CD4-positive, alpha-beta T cell (primary cell): ENCODE measurements at regions not wholly inside any gene's neighbourhood (a gene's known extent, or its start where the extent isn't known, plus 50 kb on each side); places are given as distances from the start of the nearest gene placed in this dataset.

ENCODE experiments used
- ATAC-seq: fragments of 200-7000 bp; cut with Tn5 transposase; one replicate; pipeline ENCODE4 v1.10.0; 2022; ENCODE audit warnings: mild to moderate bottlenecking; ENCODE audit not compliant: poor library complexity
- CTCF ChIA-PET: fragments of 350-600 bp; sonication (Branson Sonifier 250); formaldehyde crosslinking; loops from one replicate; lab custom pipeline; 2021; ENCODE audit warnings: antibody characterized with exemption, inconsistent platforms; lab: Charles Lee
- POLR2A ChIA-PET: fragments of 350-600 bp; sonication (Branson Sonifier 250); formaldehyde crosslinking; loops from one replicate; lab custom pipeline; 2021; ENCODE audit warnings: antibody characterized with exemption, inconsistent platforms; lab: Charles Lee
- DNase-seq, 14 experiments: peaks; one replicate each; pipeline ENCODE4 v3.0.0-alpha.2; 2013 to 2020; ENCODE audit warnings: mixed read lengths in 2 of 14
- H3K27ac ChIP-seq, 2 donors: one replicate each; pipeline versions ENCODE4 v1.5.1 to v1.7.0; 2013; ENCODE audit warnings: low read length in 2 of 2, low read depth in 1 of 2, mild to moderate bottlenecking in 1 of 2
- H3K27me3 ChIP-seq, 2 experiments: 1 replicate in 1 of 2; 2 replicates in 1 of 2; pipeline versions ENCODE4 v1.6.1 to v1.7.0; 2013; ENCODE audit warnings: low read length in 2 of 2, control low read depth in 1 of 2, mild to moderate bottlenecking in 1 of 2, moderate library complexity in 1 of 2; ENCODE audit not compliant: insufficient read depth in 2 of 2, control insufficient read depth in 1 of 2
- H3K36me3 ChIP-seq: one replicate; pipeline ENCODE4 v1.6.1; 2013; ENCODE audit warnings: low read length, control low read depth; ENCODE audit not compliant: insufficient read depth
- H3K4me1 ChIP-seq: one replicate; pipeline ENCODE4 v1.6.1; 2013; ENCODE audit warnings: low read length, control low read depth; ENCODE audit not compliant: insufficient read depth
- H3K4me3 ChIP-seq: one replicate; pipeline ENCODE4 v1.5.1; 2013; ENCODE audit warnings: mild to moderate bottlenecking, low read length, moderate library complexity
- H3K9me3 ChIP-seq, 2 experiments: 1 replicate in 1 of 2; 2 replicates in 1 of 2; pipeline versions ENCODE4 v1.6.1 to v1.7.0; 2013; ENCODE audit warnings: low read length in 2 of 2, mild to moderate bottlenecking in 2 of 2, control low read depth in 1 of 2, moderate library complexity in 1 of 2; ENCODE audit not compliant: control insufficient read depth in 1 of 2, insufficient read depth in 1 of 2
- H3K27ac Mint-ChIP-seq: one replicate; pipeline ENCODE4 v1.8.0; 2020; ENCODE audit warnings: mixed read lengths
- H3K27me3 Mint-ChIP-seq: one replicate; pipeline ENCODE4 v1.8.0; 2021; ENCODE audit warnings: mixed read lengths
- H3K36me3 Mint-ChIP-seq: one replicate; pipeline ENCODE4 v1.8.0; 2021; ENCODE audit warnings: low read depth, mixed read lengths
- H3K4me1 Mint-ChIP-seq: one replicate; pipeline ENCODE4 v1.8.0; 2021; ENCODE audit warnings: low read depth, mixed read lengths
- H3K4me3 Mint-ChIP-seq: one replicate; pipeline ENCODE4 v1.8.0; 2020; ENCODE audit warnings: mild to moderate bottlenecking, mixed read lengths
- H3K9me3 Mint-ChIP-seq: one replicate; pipeline ENCODE4 v1.8.0; 2020; ENCODE audit warnings: mixed read lengths
- intact Hi-C, 2 experiments: fragments of 100-400 bp; cut with DNase I in 1 of 2; cut with micrococcal nuclease in 1 of 2; formaldehyde crosslinking; loops; one replicate each; pipeline versions ENCODE4 v1.15.1 to v1.9.0; 2023 to 2025; cut with DNase I, micrococcal nuclease
- TF ChIP-seq, protein P1 (sequence below): fragments of 200-600 bp; IDR thresholded peaks from one replicate; pipeline ENCODE4 v1.8.0; 2022; ENCODE audit warnings: antibody characterized with exemption, mild to moderate bottlenecking

DNA sequence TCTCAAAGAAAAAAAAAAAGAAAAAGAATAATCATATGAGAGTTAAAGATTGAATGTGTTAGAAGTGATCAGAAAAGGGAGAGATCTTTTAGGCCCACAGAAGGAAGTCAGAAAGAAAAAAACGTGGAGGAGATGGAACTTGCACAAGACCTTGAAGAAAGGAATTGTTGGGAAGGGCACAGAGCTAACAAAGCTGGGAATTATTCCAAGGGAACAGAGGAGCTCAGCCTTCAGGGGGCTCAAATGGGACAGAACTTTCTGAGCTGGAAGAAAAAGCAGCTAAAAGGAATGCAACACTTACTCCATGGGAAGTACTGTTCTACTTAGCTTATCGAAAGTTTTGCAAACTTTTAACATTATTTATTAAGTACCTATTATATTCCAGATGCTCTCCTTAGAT is 153.4 kb upstream of the ADRA1B start:
- Histone ChIP-seq H3K36me3 (no peaks in the 10 kb centered on the region), H3K4me3 (no peak overlapping the region), H3K27me3 (peaks cover 0 to 8% of the 10 kb centered on the region in 2 experiments), H3K27ac (no peak overlapping the region), H3K4me1 (peaks cover 3% of the 10 kb centered on the region), H3K9me3 (no peaks in the 10 kb centered on the region)
- Mint-ChIP-seq H3K36me3 (no peaks in the 10 kb centered on the region), H3K4me3 (no peak overlapping the region), H3K27me3 (peaks cover 11% of the 10 kb centered on the region), H3K4me1 (peaks cover 4% of the 10 kb centered on the region), H3K27ac (no peak overlapping the region), H3K9me3 (no peaks in the 10 kb centered on the region)
- POLR2A ChIA-PET = no interaction called here
- intact Hi-C loops = no loop called here
- DNase-seq (no peak), ATAC-seq (no peak)
- CTCF ChIA-PET = no interaction called here
- TF ChIP-seq, protein P1, sequence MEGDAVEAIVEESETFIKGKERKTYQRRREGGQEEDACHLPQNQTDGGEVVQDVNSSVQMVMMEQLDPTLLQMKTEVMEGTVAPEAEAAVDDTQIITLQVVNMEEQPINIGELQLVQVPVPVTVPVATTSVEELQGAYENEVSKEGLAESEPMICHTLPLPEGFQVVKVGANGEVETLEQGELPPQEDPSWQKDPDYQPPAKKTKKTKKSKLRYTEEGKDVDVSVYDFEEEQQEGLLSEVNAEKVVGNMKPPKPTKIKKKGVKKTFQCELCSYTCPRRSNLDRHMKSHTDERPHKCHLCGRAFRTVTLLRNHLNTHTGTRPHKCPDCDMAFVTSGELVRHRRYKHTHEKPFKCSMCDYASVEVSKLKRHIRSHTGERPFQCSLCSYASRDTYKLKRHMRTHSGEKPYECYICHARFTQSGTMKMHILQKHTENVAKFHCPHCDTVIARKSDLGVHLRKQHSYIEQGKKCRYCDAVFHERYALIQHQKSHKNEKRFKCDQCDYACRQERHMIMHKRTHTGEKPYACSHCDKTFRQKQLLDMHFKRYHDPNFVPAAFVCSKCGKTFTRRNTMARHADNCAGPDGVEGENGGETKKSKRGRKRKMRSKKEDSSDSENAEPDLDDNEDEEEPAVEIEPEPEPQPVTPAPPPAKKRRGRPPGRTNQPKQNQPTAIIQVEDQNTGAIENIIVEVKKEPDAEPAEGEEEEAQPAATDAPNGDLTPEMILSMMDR = no peak

DNA sequence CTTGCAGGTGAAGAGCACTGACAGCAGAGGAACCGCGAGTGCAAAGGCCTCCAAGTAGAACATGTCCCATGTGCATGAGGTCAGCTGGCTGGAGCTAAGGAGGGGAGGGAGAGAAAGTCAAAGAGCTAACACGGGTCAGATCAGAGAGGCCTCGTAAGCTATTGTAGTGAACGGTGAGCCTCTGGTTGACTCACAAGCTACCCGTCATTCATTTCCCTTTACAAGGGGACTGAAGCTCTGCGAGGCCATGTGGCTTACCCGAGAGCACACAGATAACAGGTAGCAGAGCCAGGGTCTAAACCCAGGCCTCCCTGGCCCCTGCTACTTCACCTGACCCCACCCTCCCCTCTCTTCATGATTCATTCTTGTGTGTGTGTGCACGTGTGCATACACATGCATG is 152.7 kb upstream of the ADRA1B start:
- ATAC-seq = no peak
- CTCF ChIA-PET = no interaction called here

DNA sequence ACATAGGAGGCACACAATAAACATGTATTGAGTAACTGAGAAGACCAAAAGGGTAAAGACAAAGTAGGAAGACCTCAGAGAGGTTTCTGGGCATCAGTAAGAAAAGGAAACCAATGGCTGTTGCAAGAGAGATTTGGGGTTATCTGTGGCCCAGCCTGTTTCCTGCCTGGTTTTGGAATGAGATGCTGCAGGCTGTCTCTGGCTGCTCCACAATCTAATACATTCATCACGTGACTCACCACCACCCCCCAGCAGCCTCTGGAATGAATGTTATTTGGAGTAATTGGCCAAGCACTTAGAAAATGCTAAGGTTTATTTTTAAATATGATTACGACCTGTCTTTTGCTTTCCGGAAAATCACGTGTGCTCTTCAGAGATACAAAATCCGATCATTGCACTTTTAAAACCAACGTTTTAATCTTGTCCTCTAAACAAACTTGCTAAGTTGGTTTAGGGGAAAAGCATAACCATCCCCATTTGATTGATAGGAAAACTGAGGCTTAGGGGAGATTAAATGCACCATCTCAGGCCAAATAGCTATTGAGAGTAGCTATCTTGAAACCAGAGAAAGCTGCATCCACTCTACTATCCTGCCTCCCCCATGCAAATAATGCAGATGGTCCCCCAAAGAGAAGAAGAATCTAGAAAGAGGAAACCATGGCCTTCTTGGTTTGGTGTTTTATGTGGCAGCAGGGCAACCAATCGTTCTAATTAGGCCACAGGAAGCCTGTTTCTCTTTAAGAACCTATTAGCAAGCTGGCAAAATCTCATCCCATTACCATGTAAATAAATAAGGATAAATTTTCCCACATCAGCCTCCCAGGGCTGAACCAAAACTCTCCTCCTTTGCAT is 151.8 kb upstream of the ADRA1B start:
- ChIA-PET CTCF (no interaction called here), POLR2A (no interaction called here)
- no peaks in the 10 kb centered on the region for H3K9me3 ChIP-seq
- H3K36me3 ChIP-seq = no peaks in the 10 kb centered on the region
- no peak overlapping the region for H3K4me3 ChIP-seq
- intact Hi-C loops = no loop called here
- H3K27me3 ChIP-seq = peaks cover 0 to 6% of the 10 kb centered on the region in 2 experiments
- no peaks in the 10 kb centered on the region for H3K9me3 Mint-ChIP-seq
- no peaks in the 10 kb centered on the region for H3K36me3 Mint-ChIP-seq
- H3K27me3 Mint-ChIP-seq = peaks cover 18% of the 10 kb centered on the region
- ATAC-seq (no peak), DNase-seq (no peak)
- TF ChIP-seq, protein P1 = no peak
- H3K27ac Mint-ChIP-seq = no peak overlapping the region
- no peak overlapping the region for H3K27ac ChIP-seq
- peaks cover 3% of the 10 kb centered on the region for H3K4me1 ChIP-seq
- H3K4me1 Mint-ChIP-seq = peaks cover 4% of the 10 kb centered on the region
- H3K4me3 Mint-ChIP-seq = no peak overlapping the region

More for the DNA sequence above, 152.7 kb upstream of the ADRA1B start:
- H3K27ac Mint-ChIP-seq = no peak overlapping the region
- H3K27me3 Mint-ChIP-seq = peaks cover 14% of the 10 kb centered on the region
- peaks cover 4% of the 10 kb centered on the region for H3K4me1 Mint-ChIP-seq
- Histone ChIP-seq H3K4me3 (no peak overlapping the region), H3K4me1 (peaks cover 3% of the 10 kb centered on the region), H3K27ac (no peak overlapping the region), H3K27me3 (peaks cover 0 to 6% of the 10 kb centered on the region in 2 experiments), H3K9me3 (no peaks in the 10 kb centered on the region), H3K36me3 (no peaks in the 10 kb centered on the region)
- intact Hi-C loops = no loop called here
- DNase-seq = no peak
- POLR2A ChIA-PET = no interaction called here
- H3K4me3 Mint-ChIP-seq = no peak overlapping the region
- TF ChIP-seq, protein P1 = no peak
- H3K9me3 Mint-ChIP-seq = no peaks in the 10 kb centered on the region
- no peaks in the 10 kb centered on the region for H3K36me3 Mint-ChIP-seq
